IMR-90 (cell line): ENCODE measurements at regions not wholly inside any gene's neighbourhood (a gene's known extent, or its start where the extent isn't known, plus 50 kb on each side); places are given as distances from the start of the nearest gene placed in this dataset.
A peak's percentile ranks its signal among the peaks of the same experiment; 100 is the strongest.

ENCODE experiments used
- ATAC-seq: fragments of 200-7000 bp; cut with Tn5 transposase; 2 replicates; pipeline ENCODE4 v1.9.1; 2020; ENCODE audit warnings: low read depth, mild to moderate bottlenecking, moderate library complexity
- BruUV-seq: library from RNA; stranded (reverse); fragments of 400-500 nt; replicated peaks from 2 replicates; lab custom pipeline; 2021; lab: Mats Ljungman, UMichigan
- CTCF ChIA-PET: fragments of 300-600 bp; formaldehyde crosslinking; extraction: SDS; loops from one replicate; lab custom pipeline; 2021; ENCODE audit warnings: antibody characterized with exemption; lab: Yijun Ruan, JAX
- POLR2A ChIA-PET: fragments of 300-600 bp; sonication (Branson Sonifier 250); formaldehyde crosslinking; loops from one replicate; lab custom pipeline; 2022; ENCODE audit warnings: antibody characterized with exemption; ENCODE audit not compliant: unreplicated experiment; lab: Charles Lee
- DNase-seq: peaks from one replicate; pipeline ENCODE4 v3.0.0; 2013
- H2AFZ ChIP-seq: replicated peaks from 2 replicates; pipeline ENCODE3; 2013; ENCODE audit warnings: low read length, mild to moderate bottlenecking; ENCODE audit not compliant: poor library complexity
- H2AK5ac ChIP-seq: 2 replicates; pipeline ENCODE4 v1.6.1; 2013; ENCODE audit warnings: low read depth, low read length, inconsistent platforms
- H2AK9ac ChIP-seq: replicated peaks from 2 replicates; pipeline ENCODE3; 2013; ENCODE audit warnings: mild to moderate bottlenecking, low read depth, low read length, moderate library complexity; ENCODE audit not compliant: poor library complexity
- H2BK120ac ChIP-seq: 2 replicates; pipeline ENCODE4 v1.6.1; 2013; ENCODE audit warnings: low read depth, low read length, inconsistent platforms
- H2BK15ac ChIP-seq: 3 replicates; pipeline ENCODE4 v1.6.1; 2013; ENCODE audit warnings: low read depth, low read length, inconsistent platforms
- H2BK20ac ChIP-seq: 2 replicates; pipeline ENCODE4 v1.6.1; 2013; ENCODE audit warnings: low read depth, mild to moderate bottlenecking, inconsistent platforms, low read length, moderate library complexity
- H2BK5ac ChIP-seq: 2 replicates; pipeline ENCODE4 v1.6.1; 2013; ENCODE audit warnings: mild to moderate bottlenecking, low read depth, low read length, inconsistent platforms; ENCODE audit not compliant: poor library complexity, severe bottlenecking
- H3K14ac ChIP-seq: replicated peaks from 2 replicates; pipeline ENCODE4 v1.6.1; 2013; ENCODE audit warnings: low read depth, low read length, inconsistent platforms
- H3K18ac ChIP-seq: 2 replicates; pipeline ENCODE4 v1.6.1; 2013; ENCODE audit warnings: low read depth, low read length, control low read depth
- H3K23ac ChIP-seq: 2 replicates; pipeline ENCODE4 v1.6.1; 2013; ENCODE audit warnings: low read depth, low read length, inconsistent platforms
- H3K27ac ChIP-seq: 2 replicates; pipeline ENCODE4 v1.5.1; 2013; ENCODE audit warnings: mild to moderate bottlenecking, control low read depth, low read length; ENCODE audit not compliant: insufficient read depth
- H3K27me3 ChIP-seq: 2 replicates; pipeline ENCODE4 v1.6.1; 2013; ENCODE audit warnings: low read length; ENCODE audit not compliant: control insufficient read depth, insufficient read depth
- H3K36me3 ChIP-seq: 2 replicates; pipeline ENCODE4 v1.6.1; 2013; ENCODE audit warnings: low read length, mixed read lengths; ENCODE audit not compliant: control insufficient read depth, insufficient read depth
- H3K4ac ChIP-seq: 2 replicates; pipeline ENCODE4 v1.6.1; 2013; ENCODE audit warnings: low read depth, low read length, inconsistent platforms
- H3K4me1 ChIP-seq: 2 replicates; pipeline ENCODE4 v1.6.1; 2013; ENCODE audit warnings: low read length, mixed read lengths; ENCODE audit not compliant: control insufficient read depth, insufficient read depth
- H3K4me2 ChIP-seq: 2 replicates; pipeline ENCODE4 v1.6.1; 2013; ENCODE audit warnings: low read depth, mild to moderate bottlenecking, control low read depth, low read length, moderate library complexity
- H3K4me3 ChIP-seq: 2 replicates; pipeline ENCODE4 v1.5.1; 2013; ENCODE audit warnings: low read depth, mild to moderate bottlenecking, control low read depth, low read length, moderate library complexity; ENCODE audit not compliant: insufficient read depth
- H3K56ac ChIP-seq: 2 replicates; pipeline ENCODE4 v1.6.1; 2013; ENCODE audit warnings: low read length, inconsistent platforms; ENCODE audit not compliant: insufficient read depth; ENCODE audit errors: extremely low read depth
- H3K79me1 ChIP-seq, 2 experiments: 2 replicates each; pipeline ENCODE4 v1.6.1; 2013; ENCODE audit warnings: low read length in 2 of 2, inconsistent platforms in 1 of 2, low read depth in 1 of 2
- H3K9ac ChIP-seq: 2 replicates; pipeline ENCODE4 v1.6.1; 2013; ENCODE audit warnings: low read depth, low read length, control low read depth
- H3K9me1 ChIP-seq: 2 replicates; pipeline ENCODE4 v1.6.1; 2013; ENCODE audit warnings: low read length, inconsistent platforms; ENCODE audit not compliant: insufficient read depth
- H3K9me3 ChIP-seq: 2 replicates; pipeline ENCODE4 v1.6.1; 2013; ENCODE audit warnings: low read length; ENCODE audit not compliant: control insufficient read depth, insufficient read depth
- H4K20me1 ChIP-seq: 2 replicates; pipeline ENCODE4 v1.6.1; 2013; ENCODE audit warnings: low read length, inconsistent platforms; ENCODE audit not compliant: insufficient read depth
- H4K5ac ChIP-seq: 2 replicates; pipeline ENCODE4 v1.6.1; 2013; ENCODE audit warnings: mild to moderate bottlenecking, low read depth, low read length, control low read depth
- H4K8ac ChIP-seq, 2 experiments: 2 replicates each; pipeline ENCODE4 v1.6.1; 2013; ENCODE audit warnings: low read depth in 2 of 2, low read length in 2 of 2, control low read depth in 1 of 2, inconsistent platforms in 1 of 2
- H4K91ac ChIP-seq: 2 replicates; pipeline ENCODE4 v1.6.1; 2013; ENCODE audit warnings: low read depth, low read length, inconsistent platforms; ENCODE audit not compliant: insufficient read depth
- BHLHE40 ChIP-seq: fragments of 150-350 bp; IDR thresholded peaks from 2 replicates; pipeline ENCODE4 v1.6.1; 2016; ENCODE audit warnings: mild to moderate bottlenecking, low read depth, low read length
- CEBPB ChIP-seq: IDR thresholded peaks from 2 replicates; pipeline ENCODE4 v1.6.1; 2012; ENCODE audit warnings: low read depth, low read length, improper control_type of control experiment
- CHD1 ChIP-seq: IDR thresholded peaks from 2 replicates; pipeline ENCODE4 v1.6.1; 2012; ENCODE audit warnings: low read depth, low read length, improper control_type of control experiment
- CTCF ChIP-seq: conservative IDR thresholded peaks from 2 replicates; pipeline ENCODE4 v1.5.1; 2012; ENCODE audit warnings: mild to moderate bottlenecking, low read depth, low read length, improper control_type of control experiment
- FOS ChIP-seq: fragments of 150-350 bp; IDR thresholded peaks from 2 replicates; pipeline ENCODE4 v1.6.1; 2016; ENCODE audit warnings: low read depth, low read length
- MAFK ChIP-seq: IDR thresholded peaks from 2 replicates; pipeline ENCODE4 v1.6.1; 2012; ENCODE audit warnings: low read depth, low read length, improper control_type of control experiment
- MAZ ChIP-seq: IDR thresholded peaks from 2 replicates; pipeline ENCODE4 v1.6.1; 2012; ENCODE audit warnings: low read depth, mild to moderate bottlenecking, low read length, improper control_type of control experiment, moderate library complexity, borderline replicate concordance
- MXI1 ChIP-seq: IDR thresholded peaks from 2 replicates; pipeline ENCODE4 v1.6.1; 2012; ENCODE audit warnings: low read depth, mild to moderate bottlenecking, low read length, moderate library complexity, borderline replicate concordance
- NFE2L2 ChIP-seq: fragments of 150-350 bp; IDR thresholded peaks from 2 replicates; pipeline ENCODE4 v1.6.1; 2016; ENCODE audit warnings: low read depth, mild to moderate bottlenecking, low read length
- POLR2A ChIP-seq: IDR thresholded peaks from 2 replicates; pipeline ENCODE4 v1.6.1; 2012; ENCODE audit warnings: mild to moderate bottlenecking, low read depth, low read length
- RAD21 ChIP-seq: IDR thresholded peaks from 2 replicates; pipeline ENCODE4 v1.6.1; 2012; ENCODE audit warnings: low read length, improper control_type of control experiment
- RCOR1 ChIP-seq: IDR thresholded peaks from 2 replicates; pipeline ENCODE4 v1.6.1; 2012; ENCODE audit warnings: mild to moderate bottlenecking, low read length, improper control_type of control experiment; ENCODE audit not compliant: insufficient replicate concordance
- RFX5 ChIP-seq: IDR thresholded peaks from 2 replicates; pipeline ENCODE4 v1.8.0; 2012; ENCODE audit warnings: low read depth, mild to moderate bottlenecking, low read length, moderate library complexity
- SMC3 ChIP-seq: fragments of 150-350 bp; IDR thresholded peaks from 2 replicates; pipeline ENCODE4 v1.6.1; 2016; ENCODE audit warnings: low read depth, mild to moderate bottlenecking, antibody characterized with exemption, low read length, moderate library complexity
- WGBS, 2 experiments: methylation state at CpG; one replicate each; pipeline versions ENCODE4 v1.1.5 to v1.1.7; 2013; ENCODE audit warnings: missing lambda C conversion rate in 2 of 2; ENCODE audit not compliant: insufficient read length in 1 of 2; ENCODE audit errors: extremely low coverage in 2 of 2; 5-methylcytosine and 5-hydroxymethylcytosine counted together
- dilution Hi-C: fragments of 300-500 bp; cut with HindIII; formaldehyde crosslinking; loops from one replicate; pipeline ENCODE4 v1.14.3; 2018; ENCODE audit warnings: low sequenced_read_pairs; ENCODE audit not compliant: unreplicated experiment
- in situ Hi-C: fragments of 300-500 bp; cut with MboI; formaldehyde crosslinking; loops from 3 replicates; pipeline ENCODE4 v1.14.3; 2019; ENCODE audit warnings: low sequenced_read_pairs, inconsistent platforms, mixed read lengths
- intact Hi-C: fragments of 100-400 bp; cut with micrococcal nuclease; formaldehyde crosslinking; loops from 2 replicates; pipeline ENCODE4 v1.10.0; 2022
- TF ChIP-seq, protein P1 (sequence below): fragments of 150-350 bp; IDR thresholded peaks from 2 replicates; pipeline ENCODE4 v1.6.1; 2016; ENCODE audit warnings: low read depth, mild to moderate bottlenecking, low read length, moderate library complexity, borderline replicate concordance
- TF ChIP-seq, protein P2 (sequence below): fragments of 150-350 bp; IDR thresholded peaks from 2 replicates; pipeline ENCODE4 v1.6.1; 2017; ENCODE audit warnings: mild to moderate bottlenecking, antibody characterized with exemption, low read length, low read depth

GRCh38 chr12:127558361-127558760, 708.6 kb upstream of the TMEM132C start:
- CTCF ChIA-PET = interaction anchor here (0.8 kb wide), 1 partner anchor 27 kb away, joined by 3 read pairs; no protein-coding TSS in a partner anchor
- no peaks in the 10 kb centered on the region for H3K79me1 ChIP-seq

More at GRCh38 chr12:127558361-127558760, 708.6 kb upstream of the TMEM132C start:
- Histone ChIP-seq H3K56ac (no peak overlapping the region), H2BK15ac (no peak overlapping the region), H3K23ac (no peak overlapping the region), H3K4me2 (no peak overlapping the region), H3K9me1 (no peaks in the 10 kb centered on the region), H2BK120ac (peak overlapping the region; percentile 15), H3K9me3 (no peaks in the 10 kb centered on the region; the same call in none of the 2 replicates), H2AK5ac (peak overlapping the region; percentile 23), H4K8ac (peak overlapping the region in 1 of 2 experiments; percentile 27; a peak in 2 of 4 replicates), H3K36me3 (no peaks in the 10 kb centered on the region), H4K91ac (peak overlapping the region; percentile 58; the same call in 1 of the 2 replicates), H4K20me1 (no peaks in the 10 kb centered on the region), H3K18ac (peak overlapping the region; percentile 50; the same call in 1 of the 2 replicates), H3K4ac (peak overlapping the region; percentile 59; the same call in 1 of the 2 replicates), H3K27ac (no peak overlapping the region), H3K14ac (no peak overlapping the region), H2AFZ (no peak overlapping the region), H3K9ac (no peak overlapping the region), H4K5ac (peak overlapping the region; percentile 56; the same call in 1 of the 2 replicates), H2BK20ac (peak overlapping the region; percentile 69), H3K4me1 (peaks cover 1% of the 10 kb centered on the region; the same call in 1 of the 2 replicates), H3K4me3 (no peak overlapping the region), H3K27me3 (no peaks in the 10 kb centered on the region), H2BK5ac (no peak overlapping the region), H2AK9ac (no peak overlapping the region)
- ATAC-seq (no peak), DNase-seq (no peak)
- TF ChIP-seq NFE2L2 (no peak), CTCF (no peak), CEBPB (no peak), RFX5 (no peak), MAZ (no peak), CHD1 (no peak), BHLHE40 (no peak), FOS (no peak), POLR2A (no peak), MAFK (no peak), RAD21 (no peak), RCOR1 (no peak), SMC3 (no peak), MXI1 (no peak)
- TF ChIP-seq, protein P1, sequence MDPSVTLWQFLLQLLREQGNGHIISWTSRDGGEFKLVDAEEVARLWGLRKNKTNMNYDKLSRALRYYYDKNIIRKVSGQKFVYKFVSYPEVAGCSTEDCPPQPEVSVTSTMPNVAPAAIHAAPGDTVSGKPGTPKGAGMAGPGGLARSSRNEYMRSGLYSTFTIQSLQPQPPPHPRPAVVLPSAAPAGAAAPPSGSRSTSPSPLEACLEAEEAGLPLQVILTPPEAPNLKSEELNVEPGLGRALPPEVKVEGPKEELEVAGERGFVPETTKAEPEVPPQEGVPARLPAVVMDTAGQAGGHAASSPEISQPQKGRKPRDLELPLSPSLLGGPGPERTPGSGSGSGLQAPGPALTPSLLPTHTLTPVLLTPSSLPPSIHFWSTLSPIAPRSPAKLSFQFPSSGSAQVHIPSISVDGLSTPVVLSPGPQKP = no peak
- TF ChIP-seq, protein P2, sequence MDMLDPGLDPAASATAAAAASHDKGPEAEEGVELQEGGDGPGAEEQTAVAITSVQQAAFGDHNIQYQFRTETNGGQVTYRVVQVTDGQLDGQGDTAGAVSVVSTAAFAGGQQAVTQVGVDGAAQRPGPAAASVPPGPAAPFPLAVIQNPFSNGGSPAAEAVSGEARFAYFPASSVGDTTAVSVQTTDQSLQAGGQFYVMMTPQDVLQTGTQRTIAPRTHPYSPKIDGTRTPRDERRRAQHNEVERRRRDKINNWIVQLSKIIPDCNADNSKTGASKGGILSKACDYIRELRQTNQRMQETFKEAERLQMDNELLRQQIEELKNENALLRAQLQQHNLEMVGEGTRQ = no peak
- dilution Hi-C loops = no loop called here
- intact Hi-C loops = loop anchor here (5.0 kb wide), 1 partner anchor 166 kb away; no protein-coding TSS in a partner anchor
- in situ Hi-C loops = no loop called here
- POLR2A ChIA-PET = no interaction called here
- BruUV-seq = no TSS peak
- 80% methylated on average over 1 of the region's 3 CpGs; no CpG with 5 or more reads in 1 of the 2 experiments for WGBS, 2 experiments
